ENCODE measurements at regions not wholly inside any gene's neighbourhood (a gene's known extent, or its start where the extent isn't known, plus 50 kb on each side); places are given as distances from the start of the nearest gene placed in this dataset.
"Not testable (repeated sequence)": the region's sequence is repeated elsewhere in the genome, so short reads cannot be mapped to it uniquely, and the experiment has no call there.

GRCh38 chr4:13989501-13989900, 362.0 kb upstream of the BOD1L1 start:
- Mint-ChIP-seq H3K4me1 (ENCODE audit: low read depth) (peaks cover 21% of the 10 kb centered on the region), H3K4me3 (no peak overlapping the region), H3K27ac (no peak overlapping the region), H3K27me3 (peaks cover 18% of the 10 kb centered on the region), H3K9me3 (no peaks in the 10 kb centered on the region), H3K36me3 (ENCODE audit: low read depth) (no peaks in the 10 kb centered on the region)
- intact Hi-C loops (cut with micrococcal nuclease): no loop called here

GRCh38 chr4:13990596-13991589, 363.4 kb upstream of the BOD1L1 start:
- Mint-ChIP-seq H3K4me1 (ENCODE audit: low read depth) (peaks cover 9% of the 10 kb centered on the region), H3K27ac (no peak overlapping the region), H3K27me3 (peaks cover 18% of the 10 kb centered on the region), H3K9me3 (no peaks in the 10 kb centered on the region), H3K36me3 (ENCODE audit: low read depth) (no peaks in the 10 kb centered on the region), H3K4me3 (no peak overlapping the region)
- intact Hi-C loops (cut with micrococcal nuclease): no loop called here

- Mint-ChIP-seq H3K27me3 (peaks cover 18% of the 10 kb centered on the region), H3K4me3 (no peak overlapping the region), H3K4me1 (ENCODE audit: low read depth) (peaks cover 8% of the 10 kb centered on the region), H3K27ac (no peak overlapping the region), H3K36me3 (ENCODE audit: low read depth) (no peaks in the 10 kb centered on the region), H3K9me3 (no peaks in the 10 kb centered on the region)
- intact Hi-C loops (cut with micrococcal nuclease): no loop called here
Measured at GRCh38 chr4:13992041-13992440, 364.5 kb upstream of the BOD1L1 start.

DNA sequence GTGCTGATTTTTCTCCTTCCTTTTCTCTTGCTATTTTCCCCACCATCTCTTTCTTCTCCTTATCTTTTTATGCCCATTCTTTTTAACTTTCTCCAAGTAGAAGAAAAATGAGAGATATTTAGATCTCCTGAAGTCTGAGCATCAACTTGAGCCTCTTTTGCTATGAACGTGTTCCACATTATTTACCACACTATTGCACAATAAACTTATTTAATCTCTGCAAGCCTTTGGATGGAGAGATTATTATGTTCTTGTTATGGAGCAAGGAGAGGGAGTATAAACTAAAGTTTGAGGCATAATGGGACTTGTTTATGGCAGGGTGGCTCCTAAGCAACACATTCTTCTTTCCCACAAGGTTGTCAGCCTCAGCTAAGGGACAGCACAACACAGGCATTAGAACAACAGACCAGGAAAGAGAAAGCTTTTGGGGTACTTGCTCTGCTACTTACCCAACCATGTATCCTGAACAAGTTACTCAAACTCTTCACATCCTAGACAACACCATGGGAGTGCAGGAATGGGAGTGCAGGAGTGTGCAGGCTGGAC, 365.5 kb upstream of the BOD1L1 start:
- no peak overlapping the region for H3K27ac Mint-ChIP-seq
- no peaks in the 10 kb centered on the region for H3K36me3 Mint-ChIP-seq (ENCODE audit: low read depth)
- no peak overlapping the region for H3K4me3 Mint-ChIP-seq
- intact Hi-C loops (cut with micrococcal nuclease): no loop called here
- peaks cover 8% of the 10 kb centered on the region for H3K4me1 Mint-ChIP-seq (ENCODE audit: low read depth)
- peaks cover 19% of the 10 kb centered on the region for H3K27me3 Mint-ChIP-seq
- H3K9me3 Mint-ChIP-seq: no peaks in the 10 kb centered on the region

- Mint-ChIP-seq H3K27ac (no peak overlapping the region), H3K27me3 (peaks cover 16% of the 10 kb centered on the region), H3K4me1 (ENCODE audit: low read depth) (peaks cover 8% of the 10 kb centered on the region), H3K36me3 (ENCODE audit: low read depth) (no peaks in the 10 kb centered on the region), H3K4me3 (no peak overlapping the region), H3K9me3 (no peaks in the 10 kb centered on the region)
- intact Hi-C loops (cut with micrococcal nuclease): no loop called here
Measured at GRCh38 chr4:13994016-13994415, 366.5 kb upstream of the BOD1L1 start.

GRCh38 chr4:13998850-13999445, 371.4 kb upstream of the BOD1L1 start:
- intact Hi-C loops (cut with micrococcal nuclease): no loop called here
- Mint-ChIP-seq H3K36me3 (ENCODE audit: low read depth) (peaks cover 10% of the 10 kb centered on the region), H3K27me3 (peaks cover 2% of the 10 kb centered on the region), H3K27ac (no peak overlapping the region), H3K9me3 (peaks cover 36% of the 10 kb centered on the region), H3K4me3 (no peak overlapping the region), H3K4me1 (ENCODE audit: low read depth) (no peaks in the 10 kb centered on the region)

DNA sequence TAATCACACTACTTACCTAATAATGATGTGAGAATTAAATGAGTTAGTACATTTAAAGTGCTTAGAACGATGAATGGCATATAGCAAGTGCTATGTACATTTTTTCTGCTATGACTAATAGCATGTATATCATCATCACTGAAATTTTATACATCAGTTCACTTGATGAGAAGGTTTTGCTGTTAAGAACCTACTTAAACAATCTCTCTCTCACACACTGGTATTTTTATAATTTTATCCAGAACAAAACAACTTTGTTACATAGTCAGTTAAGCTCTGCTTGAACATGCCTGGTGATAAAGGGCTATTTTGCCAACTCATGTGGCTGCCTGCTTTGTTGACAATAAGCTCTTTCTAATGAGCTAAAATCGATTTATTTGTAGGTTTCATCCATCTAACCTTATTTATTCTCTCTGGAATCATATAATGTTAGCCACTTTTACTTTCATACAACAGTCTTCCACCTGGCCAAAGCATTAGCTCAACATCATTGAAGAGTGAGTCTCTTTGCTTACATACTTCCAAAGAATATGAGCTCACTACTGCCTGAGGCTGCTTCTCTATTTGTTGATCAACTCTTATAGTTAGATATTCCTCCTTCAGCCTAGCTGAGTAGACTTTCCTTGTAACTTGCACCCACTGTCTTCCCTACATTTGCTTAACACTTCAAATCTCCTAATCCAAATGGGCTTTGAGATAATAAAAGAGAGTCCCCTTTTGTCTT, 372.7 kb upstream of the BOD1L1 start:
- H3K36me3 Mint-ChIP-seq (ENCODE audit: low read depth): peaks cover 10% of the 10 kb centered on the region
- H3K4me3 Mint-ChIP-seq: no peak overlapping the region
- H3K27ac Mint-ChIP-seq: no peak overlapping the region

GRCh38 chr4:14002331-14002730, 374.8 kb upstream of the BOD1L1 start:
- H3K4me1 Mint-ChIP-seq (ENCODE audit: low read depth); intact Hi-C loops (cut with micrococcal nuclease); H3K27ac Mint-ChIP-seq; H3K36me3 Mint-ChIP-seq (ENCODE audit: low read depth); H3K4me3 Mint-ChIP-seq; H3K27me3 Mint-ChIP-seq: not testable (repeated sequence)
- H3K9me3 Mint-ChIP-seq: peaks cover 39% of the 10 kb centered on the region

More for the DNA sequence above, 372.7 kb upstream of the BOD1L1 start:
- peaks cover 39% of the 10 kb centered on the region for H3K9me3 Mint-ChIP-seq
- H3K4me1 Mint-ChIP-seq (ENCODE audit: low read depth): no peaks in the 10 kb centered on the region
- intact Hi-C loops (cut with micrococcal nuclease): no loop called here
- peaks cover 2% of the 10 kb centered on the region for H3K27me3 Mint-ChIP-seq

- H3K4me1 Mint-ChIP-seq (ENCODE audit: low read depth): peaks cover 9% of the 10 kb centered on the region
- H3K9me3 Mint-ChIP-seq: peaks cover 8% of the 10 kb centered on the region
- no peak overlapping the region for H3K4me3 Mint-ChIP-seq
- H3K27me3 Mint-ChIP-seq: no peaks in the 10 kb centered on the region
- intact Hi-C loops (cut with micrococcal nuclease): no loop called here
- no peak overlapping the region for H3K27ac Mint-ChIP-seq
- H3K36me3 Mint-ChIP-seq (ENCODE audit: low read depth): no peaks in the 10 kb centered on the region
Measured at GRCh38 chr4:14008494-14008893, 381.0 kb upstream of the BOD1L1 start.

DNA sequence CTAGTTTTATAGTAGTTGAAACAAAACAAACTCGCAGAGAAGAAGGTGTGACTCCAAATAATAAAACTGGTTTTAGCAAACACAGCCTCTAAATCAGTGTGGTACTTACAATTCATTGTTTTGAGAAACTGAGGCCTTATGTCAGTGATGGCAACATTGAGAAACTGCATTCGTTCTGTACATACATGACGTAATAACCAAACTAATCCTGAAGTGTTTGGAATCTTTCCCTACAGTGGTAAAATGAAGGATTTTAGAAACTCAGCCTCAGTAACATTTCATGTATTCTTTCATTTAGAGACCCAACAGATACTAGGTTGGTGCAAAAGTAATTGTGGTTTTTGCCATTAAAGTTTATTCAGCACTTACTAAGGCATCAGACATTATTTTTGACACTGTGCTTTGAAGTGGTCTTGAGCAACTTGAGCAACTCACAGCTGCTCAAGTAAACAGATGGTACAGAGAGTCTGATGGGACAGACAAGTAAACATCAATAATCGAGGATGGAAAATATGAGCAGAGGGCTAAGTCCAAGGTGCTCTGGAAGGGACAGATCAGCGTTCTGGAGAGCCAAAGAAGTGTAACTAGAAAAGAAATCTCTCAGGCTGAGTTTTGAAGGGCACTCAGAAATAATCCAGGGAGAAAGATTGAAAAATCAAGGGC, 390.8 kb upstream of the BOD1L1 start:
- H3K36me3 Mint-ChIP-seq (ENCODE audit: low read depth): no peaks in the 10 kb centered on the region
- intact Hi-C loops (cut with micrococcal nuclease): no loop called here
- H3K27me3 Mint-ChIP-seq: peaks cover 3% of the 10 kb centered on the region
- no peak overlapping the region for H3K27ac Mint-ChIP-seq
- no peak overlapping the region for H3K4me3 Mint-ChIP-seq
- peaks cover 30% of the 10 kb centered on the region for H3K9me3 Mint-ChIP-seq
- peaks cover 11% of the 10 kb centered on the region for H3K4me1 Mint-ChIP-seq (ENCODE audit: low read depth)

GRCh38 chr4:14022456-14022855, 394.9 kb upstream of the BOD1L1 start:
- Mint-ChIP-seq H3K9me3 (no peaks in the 10 kb centered on the region), H3K27me3 (peaks cover 6% of the 10 kb centered on the region), H3K4me3 (no peak overlapping the region), H3K36me3 (ENCODE audit: low read depth) (no peaks in the 10 kb centered on the region), H3K4me1 (ENCODE audit: low read depth) (peaks cover 33% of the 10 kb centered on the region), H3K27ac (no peak overlapping the region)
- intact Hi-C loops (cut with micrococcal nuclease): no loop called here

- intact Hi-C loops (cut with micrococcal nuclease): no loop called here
- Mint-ChIP-seq H3K27me3 (peaks cover 6% of the 10 kb centered on the region), H3K27ac (no peak overlapping the region), H3K36me3 (ENCODE audit: low read depth) (no peaks in the 10 kb centered on the region), H3K4me1 (ENCODE audit: low read depth) (peaks cover 33% of the 10 kb centered on the region), H3K4me3 (no peak overlapping the region), H3K9me3 (no peaks in the 10 kb centered on the region)
Measured at GRCh38 chr4:14023036-14023435, 395.5 kb upstream of the BOD1L1 start.

- no peaks in the 10 kb centered on the region for H3K36me3 Mint-ChIP-seq (ENCODE audit: low read depth)
Measured at GRCh38 chr4:14023896-14024295, 396.4 kb upstream of the BOD1L1 start.

More at GRCh38 chr4:14023896-14024295, 396.4 kb upstream of the BOD1L1 start:
- H3K27me3 Mint-ChIP-seq: peaks cover 8% of the 10 kb centered on the region
- H3K9me3 Mint-ChIP-seq: no peaks in the 10 kb centered on the region
- H3K27ac Mint-ChIP-seq: no peak overlapping the region
- no peak overlapping the region for H3K4me3 Mint-ChIP-seq
- H3K4me1 Mint-ChIP-seq (ENCODE audit: low read depth): peaks cover 33% of the 10 kb centered on the region
- intact Hi-C loops (cut with micrococcal nuclease): no loop called here

Data from dendritic cell treated with granulocyte-macrophage colony-stimulating factor and Interleukin-4, amounts not matched to agents 40 ng/mL and 50 ng/mL, for 4 days (primary cell).